H1 (cell line): ENCODE measurements at regions not wholly inside any gene's neighbourhood (a gene's known extent, or its start where the extent isn't known, plus 50 kb on each side); places are given as distances from the start of the nearest gene placed in this dataset.

ENCODE experiments used
- CTCF ChIA-PET: fragments of 300-600 bp; sonication (Branson Sonifier 250); formaldehyde crosslinking; loops from one replicate; lab custom pipeline; 2021; ENCODE audit not compliant: partially characterized antibody; lab: Charles Lee
- POLR2A ChIA-PET: fragments of 300-600 bp; sonication (Branson Sonifier 250); formaldehyde crosslinking; loops from one replicate; lab custom pipeline; 2021; ENCODE audit warnings: inconsistent platforms; ENCODE audit not compliant: partially characterized antibody; lab: Charles Lee
- DNase-seq, 2 experiments: peaks; one replicate each; pipeline versions ENCODE4 v3.0.0 to v3.0.0-alpha.2; 2010 to 2022; ENCODE audit warnings: low spot score in 2 of 2, low read depth in 1 of 2, mixed read lengths in 1 of 2
- FAIRE-seq: peaks from 2 replicates; lab custom pipeline; 2011; peaks lifted over from hg19 to GRCh38; lab: Jason Lieb, UNC
- H2AFZ ChIP-seq: 2 replicates; pipeline ENCODE4 v1.8.1; 2012; ENCODE audit warnings: low read length, inconsistent platforms
- H2AK5ac ChIP-seq: 2 replicates; pipeline ENCODE4 v1.6.1; 2013; ENCODE audit warnings: low read depth, low read length
- H2BK120ac ChIP-seq: replicated peaks from 2 replicates; pipeline ENCODE3; 2013; ENCODE audit warnings: low read depth, low read length, inconsistent platforms
- H2BK12ac ChIP-seq: 2 replicates; pipeline ENCODE4 v1.6.1; 2013; ENCODE audit warnings: low read depth, low read length
- H2BK15ac ChIP-seq: 2 replicates; pipeline ENCODE4 v1.6.1; 2013; ENCODE audit warnings: low read length
- H2BK20ac ChIP-seq: 2 replicates; pipeline ENCODE4 v1.6.1; 2013; ENCODE audit warnings: low read length
- H2BK5ac ChIP-seq: 2 replicates; pipeline ENCODE4 v1.6.1; 2013; ENCODE audit warnings: low read depth, low read length
- H3K14ac ChIP-seq: 2 replicates; pipeline ENCODE4 v1.6.1; 2013; ENCODE audit warnings: inconsistent platforms; ENCODE audit not compliant: insufficient read length
- H3K18ac ChIP-seq: 2 replicates; pipeline ENCODE4 v1.6.1; 2013; ENCODE audit warnings: low read length; ENCODE audit errors: extremely low read depth
- H3K23ac ChIP-seq: 2 replicates; pipeline ENCODE4 v1.6.1; 2013; ENCODE audit warnings: inconsistent platforms; ENCODE audit not compliant: insufficient read length
- H3K23me2 ChIP-seq: 2 replicates; pipeline ENCODE4 v1.6.1; 2013; ENCODE audit warnings: low read depth, low read length
- H3K27ac ChIP-seq: 2 replicates; pipeline ENCODE4 v1.6.1; 2011; ENCODE audit warnings: low read depth, low read length, inconsistent platforms
- H3K27me3 ChIP-seq, 4 experiments: replicated peaks in 1 of 4; 1 replicate in 1 of 4; 2 replicates in 3 of 4; pipeline versions ENCODE4 v1.6.1 to v1.8.1; 2011 to 2013; ENCODE audit warnings: low read length in 3 of 4, mild to moderate bottlenecking in 3 of 4, inconsistent platforms in 2 of 4, mixed read lengths in 2 of 4, moderate library complexity in 1 of 4; ENCODE audit not compliant: control insufficient read depth in 3 of 4, insufficient read depth in 3 of 4; ENCODE audit errors: extremely low read depth in 1 of 4
- H3K36me3 ChIP-seq, 4 experiments: 2 replicates each; pipeline versions ENCODE4 v1.6.1 to v1.8.1; 2011 to 2013; ENCODE audit warnings: mild to moderate bottlenecking in 4 of 4, low read length in 3 of 4, moderate library complexity in 2 of 4, control low read depth in 1 of 4, inconsistent platforms in 1 of 4; ENCODE audit not compliant: insufficient read depth in 4 of 4, control insufficient read depth in 2 of 4
- H3K4ac ChIP-seq: replicated peaks from 2 replicates; pipeline ENCODE3; 2013; ENCODE audit warnings: low read length, low read depth, mixed read lengths, inconsistent platforms; ENCODE audit not compliant: insufficient read length
- H3K4me1 ChIP-seq, 4 experiments: replicated peaks in 1 of 4; 1 replicate in 1 of 4; 2 replicates in 3 of 4; pipeline versions ENCODE4 v1.6.1 to v1.8.1; 2011 to 2013; ENCODE audit warnings: low read length in 3 of 4, inconsistent platforms in 2 of 4, mixed read lengths in 1 of 4; ENCODE audit not compliant: insufficient read depth in 4 of 4, control insufficient read depth in 3 of 4
- H3K4me2 ChIP-seq, 2 experiments: 2 replicates each; pipeline versions ENCODE4 v1.6.1 to v1.8.1; 2011 to 2013; ENCODE audit warnings: low read depth in 2 of 2, low read length in 2 of 2, control low read depth in 1 of 2, inconsistent platforms in 1 of 2, mild to moderate bottlenecking in 1 of 2; ENCODE audit not compliant: insufficient read depth in 1 of 2
- H3K4me3 ChIP-seq, 4 experiments: fragments of 200-600, 300-600 bp in 1 of 4; sonication (generic), shearing (Covaris generic), sonication (Bioruptor Twin) in 1 of 4; 2 replicates each; pipeline versions ENCODE4 v1.5.1 to v1.8.1; 2011 to 2016; ENCODE audit warnings: low read length in 4 of 4, low read depth in 3 of 4, control low read depth in 2 of 4, inconsistent platforms in 2 of 4, mild to moderate bottlenecking in 2 of 4, mixed read lengths in 1 of 4, moderate library complexity in 1 of 4; ENCODE audit not compliant: insufficient read depth in 2 of 4; ENCODE audit errors: extremely low read depth in 1 of 4
- H3K56ac ChIP-seq: replicated peaks from 2 replicates; pipeline ENCODE3; 2013; ENCODE audit warnings: low read depth, mild to moderate bottlenecking, mixed read lengths, low read length, inconsistent platforms; ENCODE audit not compliant: insufficient read length
- H3K79me1 ChIP-seq: 2 replicates; pipeline ENCODE4 v1.6.1; 2013; ENCODE audit warnings: low read depth, low read length, control low read depth
- H3K79me2 ChIP-seq, 2 experiments: 2 replicates each; pipeline versions ENCODE4 v1.6.1 to v1.8.1; 2012 to 2013; ENCODE audit warnings: low read length in 2 of 2, mild to moderate bottlenecking in 2 of 2, inconsistent platforms in 1 of 2; ENCODE audit not compliant: insufficient read depth in 2 of 2, control insufficient read depth in 1 of 2
- H3K9ac ChIP-seq, 4 experiments: replicated peaks in 1 of 4; 1 replicate in 1 of 4; 2 replicates in 3 of 4; pipeline versions ENCODE4 v1.6.1 to v1.8.1; 2011 to 2013; ENCODE audit warnings: low read depth in 3 of 4, low read length in 3 of 4, control low read depth in 2 of 4, mild to moderate bottlenecking in 2 of 4, moderate library complexity in 2 of 4, inconsistent platforms in 1 of 4; ENCODE audit errors: extremely low read depth in 1 of 4
- H3K9me3 ChIP-seq, 2 experiments: 2 replicates each; pipeline versions ENCODE4 v1.6.1 to v1.8.1; 2012 to 2013; ENCODE audit warnings: mild to moderate bottlenecking in 2 of 2, moderate library complexity in 2 of 2, control low read depth in 1 of 2, inconsistent platforms in 1 of 2, low read depth in 1 of 2, low read length in 1 of 2, mixed read lengths in 1 of 2; ENCODE audit not compliant: insufficient read depth in 2 of 2
- H4K20me1 ChIP-seq, 2 experiments: replicated peaks in 1 of 2; 2 replicates each; pipeline versions ENCODE3 to v1.8.1; 2011 to 2013; ENCODE audit warnings: inconsistent platforms in 2 of 2, low read length in 2 of 2, mild to moderate bottlenecking in 1 of 2; ENCODE audit not compliant: insufficient read depth in 2 of 2, control insufficient read depth in 1 of 2
- H4K5ac ChIP-seq: 2 replicates; pipeline ENCODE4 v1.6.1; 2013; ENCODE audit warnings: low read length, low read depth, mixed read lengths, inconsistent platforms; ENCODE audit not compliant: insufficient read length
- H4K8ac ChIP-seq: 2 replicates; pipeline ENCODE4 v1.8.0; 2013; ENCODE audit warnings: mild to moderate bottlenecking, moderate library complexity, low read length, inconsistent platforms; ENCODE audit not compliant: insufficient read depth; ENCODE audit errors: extremely low read depth
- H4K91ac ChIP-seq: replicated peaks from 2 replicates; pipeline ENCODE3; 2013; ENCODE audit warnings: low read length, mixed read lengths, inconsistent platforms; ENCODE audit not compliant: insufficient read length
- ATF2 ChIP-seq: IDR thresholded peaks from 2 replicates; pipeline ENCODE4 v1.6.1; 2012; ENCODE audit warnings: low read length, inconsistent platforms
- CBX8 ChIP-seq: fragments of 300-800, 300-1000 bp; sonication (generic); IDR thresholded peaks from 2 replicates; pipeline ENCODE4 v1.7.1; 2016; ENCODE audit warnings: low read depth, low read length, borderline replicate concordance
- SIX5 ChIP-seq: IDR thresholded peaks from 2 replicates; pipeline ENCODE4 v1.6.1; 2011; ENCODE audit warnings: mild to moderate bottlenecking, low read depth, low read length
- WGBS, 2 experiments: shearing (Covaris generic) in 1 of 2; methylation state at CpG; one replicate each; pipeline versions ENCODE4 v1.1.6 to v1.1.7; 2013 to 2015; ENCODE audit warnings: low lambda C conversion rate in 2 of 2, mixed read lengths in 2 of 2, inconsistent platforms in 1 of 2, low coverage in 1 of 2, missing lambda C conversion rate in 1 of 2; ENCODE audit not compliant: insufficient replicate concordance in 2 of 2, insufficient coverage in 1 of 2, insufficient read length in 1 of 2; ENCODE audit errors: extremely low coverage in 1 of 2, missing lambda C conversion rate in 1 of 2; 5-methylcytosine and 5-hydroxymethylcytosine counted together

GRCh38 chr3:190217081-190217480, 96.4 kb upstream of the P3H2 start:
- H2BK20ac ChIP-seq: no peak overlapping the region
- DNase-seq: no peak
- no peak overlapping the region for H4K91ac ChIP-seq
- H2BK12ac ChIP-seq: no peak overlapping the region
- ChIA-PET POLR2A (no interaction called here), CTCF (interaction anchor here (1.4 to 4.0 kb wide), 2 partner anchors 8 to 105 kb away, joined by 6 to 13 read pairs; partner anchors contain the start of gene CLDN1)
- no peaks in the 10 kb centered on the region for H3K79me2 ChIP-seq
- 80% methylated on average over 3 of the region's 3 CpGs; no CpG with 5 or more reads in 1 of the 2 experiments for WGBS, 2 experiments
- H3K79me1 ChIP-seq: no peaks in the 10 kb centered on the region
- no peaks in the 10 kb centered on the region for H3K27me3 ChIP-seq
- H3K18ac ChIP-seq: no peak overlapping the region
- no peak overlapping the region for H3K23ac ChIP-seq
- H2BK5ac ChIP-seq: no peak overlapping the region
- H3K27ac ChIP-seq: no peak overlapping the region
- no peak overlapping the region for H3K4me2 ChIP-seq
- H3K4me3 ChIP-seq: no peak overlapping the region
- H3K9ac ChIP-seq: no peak overlapping the region
- no peak overlapping the region for H3K4ac ChIP-seq
- H3K4me1 ChIP-seq: no peaks in the 10 kb centered on the region
- no peak overlapping the region for H2BK120ac ChIP-seq
- 0 out of 4 replicates have a peak, but pooled peaks cover 0 to 3% of the 10 kb centered on the region in 2 experiments for H3K9me3 ChIP-seq
- H4K20me1 ChIP-seq: no peaks in the 10 kb centered on the region
- no peak overlapping the region for H3K14ac ChIP-seq
- H2AFZ ChIP-seq: no peak overlapping the region
- H3K56ac ChIP-seq: no peak overlapping the region
- FAIRE-seq: no peak
- H4K5ac ChIP-seq: no peak overlapping the region
- no peaks in the 10 kb centered on the region; the same call in 1 of the 2 replicates for H3K23me2 ChIP-seq
- H3K36me3 ChIP-seq: no peaks in the 10 kb centered on the region
- H2AK5ac ChIP-seq: no peak overlapping the region
- H2BK15ac ChIP-seq: no peak overlapping the region
- no peak overlapping the region for H4K8ac ChIP-seq
- TF ChIP-seq SIX5: no peak
- no peak for TF ChIP-seq CBX8
- TF ChIP-seq ATF2: no peak
